HG03159 (cell line): ENCODE measurements at regions not wholly inside any gene's neighbourhood (a gene's known extent, or its start where the extent isn't known, plus 50 kb on each side); places are given as distances from the start of the nearest gene placed in this dataset.

Experiments used
- ATAC-seq: cut with Tn5 transposase; IDR thresholded peaks from one replicate; pipeline ENCODE4 v1.9.1; 2021; ENCODE audit warnings: mild to moderate bottlenecking, moderate library complexity; ENCODE audit not compliant: unreplicated experiment

DNA sequence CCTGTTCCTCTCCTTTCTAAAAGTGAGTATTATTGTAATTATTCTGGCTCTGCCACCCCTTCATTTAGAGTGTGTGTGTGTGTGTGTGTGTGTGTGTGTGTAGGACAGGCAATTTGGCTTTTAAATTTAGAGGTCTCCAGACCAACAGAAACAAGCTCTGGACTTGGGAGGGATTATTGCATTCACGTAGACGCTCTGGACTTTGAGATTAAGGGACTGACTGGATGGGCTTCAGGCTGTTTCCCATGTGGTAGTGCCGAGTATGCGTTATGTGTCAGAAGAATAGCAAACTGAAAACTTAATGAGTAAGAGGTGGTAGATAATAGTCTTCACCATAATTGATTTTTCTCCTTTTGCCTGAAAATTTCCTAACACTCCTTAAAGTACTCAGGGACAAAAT lies 281.9 kb downstream of the USP25 start:
- no peak for ATAC-seq

DNA sequence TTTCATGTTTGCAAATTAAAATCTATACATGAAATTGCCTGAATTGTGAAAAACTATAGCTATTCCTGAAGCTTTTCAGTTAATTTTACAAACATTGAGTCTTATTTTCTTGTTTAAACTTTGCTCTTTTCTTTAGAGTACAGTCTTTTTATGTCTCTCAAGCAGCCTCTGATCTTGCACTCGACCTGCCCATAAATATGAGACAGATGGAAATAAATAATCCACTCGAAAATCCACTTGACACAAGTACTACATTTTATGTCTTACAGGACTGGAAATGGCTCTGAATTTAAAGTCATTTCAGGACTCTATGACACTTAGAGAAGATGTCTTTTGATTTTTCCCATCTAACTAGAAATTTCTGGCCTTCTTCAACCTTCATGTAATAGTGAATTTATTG lies 283.8 kb downstream of the USP25 start:
- no peak for ATAC-seq

DNA sequence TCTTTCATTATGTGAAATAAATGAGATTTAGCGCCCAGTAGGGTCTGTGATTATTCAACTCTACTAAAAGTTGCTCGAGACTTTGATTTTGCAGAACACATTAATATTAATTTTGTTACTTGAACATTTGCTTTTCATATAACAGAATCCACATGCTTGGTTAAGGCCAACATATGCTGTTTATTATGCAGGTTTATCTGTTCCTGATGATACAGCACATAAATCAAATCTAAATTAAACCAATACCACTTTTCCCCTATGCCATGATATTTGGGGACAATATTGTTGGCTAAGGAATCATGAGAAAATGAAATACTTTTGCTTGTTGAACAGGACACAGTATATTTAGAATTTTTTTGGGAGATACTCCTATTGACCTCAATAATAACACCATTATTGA lies 291.1 kb downstream of the USP25 start:
- ATAC-seq, result no peak

DNA sequence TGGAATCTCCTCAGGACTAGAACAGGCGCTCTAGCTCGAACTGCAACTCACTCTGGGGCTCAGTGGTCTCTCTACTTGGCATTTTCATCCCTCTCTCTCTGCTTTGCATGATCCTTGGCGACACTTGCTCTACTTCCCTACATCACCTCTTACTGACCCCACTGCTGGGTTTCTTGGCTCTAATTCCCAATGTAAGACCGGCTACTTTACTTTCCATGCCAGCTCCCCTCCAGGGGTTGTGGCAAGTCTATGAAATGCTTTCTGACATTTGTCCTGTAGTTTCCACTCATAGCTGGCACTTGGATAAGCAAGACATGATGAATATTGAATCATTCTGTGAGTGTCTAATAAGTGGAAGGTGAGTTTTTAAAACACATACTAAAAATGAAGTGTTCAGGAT lies 292.3 kb downstream of the USP25 start:
- no peak for ATAC-seq

DNA sequence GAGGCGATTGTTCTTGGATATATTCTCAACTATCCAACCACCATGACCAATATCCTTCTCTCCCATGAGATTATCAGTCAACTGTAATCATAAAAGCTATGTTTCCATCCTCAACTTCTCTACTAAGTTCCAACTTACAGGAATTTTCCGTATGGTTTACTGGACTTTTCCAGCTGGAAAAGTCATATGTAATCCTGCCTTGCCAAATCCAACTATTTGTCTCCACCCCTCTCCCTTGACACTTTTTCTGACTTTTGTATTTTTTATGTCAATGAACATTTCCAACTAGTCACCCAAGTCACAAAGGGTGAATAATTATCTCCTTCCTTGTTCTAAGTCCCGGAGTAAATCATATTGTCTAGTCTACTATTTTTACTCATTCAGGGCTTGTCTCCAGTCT lies 293.1 kb downstream of the USP25 start:
- ATAC-seq, result no peak

DNA sequence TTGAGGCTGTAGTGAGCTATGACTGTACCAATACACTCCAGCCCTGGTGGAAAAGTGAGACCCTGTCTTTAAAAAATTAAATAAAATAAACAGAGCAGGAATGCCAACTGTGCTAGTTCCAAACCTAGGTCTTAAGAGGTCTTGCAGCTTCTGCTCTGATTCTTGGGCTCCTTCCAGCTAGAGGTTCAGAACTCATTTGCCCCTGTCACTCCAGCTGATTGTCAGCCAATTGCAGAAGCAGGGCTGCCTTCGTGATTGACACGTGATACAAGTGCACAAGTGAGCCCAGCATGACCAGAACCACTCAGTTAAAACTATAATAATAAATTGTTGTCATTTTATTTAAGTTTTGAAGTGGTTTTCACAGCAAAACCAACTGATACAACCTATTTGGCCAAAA lies 298.4 kb downstream of the USP25 start:
- no peak for ATAC-seq

DNA sequence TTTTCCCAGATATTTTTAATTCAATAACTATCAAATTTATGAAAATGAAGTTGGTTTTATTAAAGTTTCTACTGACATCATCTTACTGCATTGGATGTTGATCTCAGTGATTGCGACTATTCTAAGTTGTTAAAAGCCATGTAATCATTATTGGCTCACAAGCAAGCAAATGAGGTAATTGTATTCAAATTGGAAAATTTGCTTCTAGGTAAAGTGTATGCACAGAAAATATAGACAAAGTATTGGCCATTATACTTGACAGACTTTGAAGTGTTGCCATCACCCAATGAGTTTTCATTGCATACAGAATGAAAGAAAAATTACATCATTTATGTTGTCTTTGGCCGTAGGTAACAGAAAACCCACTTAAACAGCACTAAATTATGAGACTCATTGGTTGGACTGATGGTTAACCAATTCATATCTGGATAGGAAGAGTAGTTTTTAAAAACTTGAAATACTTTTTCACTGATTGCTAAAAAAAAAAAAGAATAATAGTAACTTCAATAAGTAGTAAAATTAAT lies 299.2 kb downstream of the USP25 start:
- ATAC-seq, result no peak

DNA sequence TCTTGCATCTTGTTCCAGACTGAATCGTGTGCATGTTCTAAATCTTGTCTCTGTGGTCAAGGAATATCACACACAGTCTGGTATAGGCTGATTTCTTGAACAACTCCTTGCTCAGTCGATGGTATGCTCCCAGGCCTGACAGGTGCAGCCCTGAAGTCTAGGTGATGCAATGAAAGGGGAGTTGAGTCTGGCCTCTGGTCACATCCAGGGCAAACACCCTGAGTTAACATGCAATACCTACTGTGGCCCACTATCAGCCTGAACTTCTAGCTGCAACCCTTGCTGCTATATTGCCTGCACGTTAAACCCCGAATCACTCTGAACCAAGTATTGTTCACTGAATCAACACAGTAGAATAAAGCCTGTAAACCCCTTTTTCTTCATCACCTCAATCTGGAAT lies 303.4 kb downstream of the USP25 start:
- no peak for ATAC-seq

DNA sequence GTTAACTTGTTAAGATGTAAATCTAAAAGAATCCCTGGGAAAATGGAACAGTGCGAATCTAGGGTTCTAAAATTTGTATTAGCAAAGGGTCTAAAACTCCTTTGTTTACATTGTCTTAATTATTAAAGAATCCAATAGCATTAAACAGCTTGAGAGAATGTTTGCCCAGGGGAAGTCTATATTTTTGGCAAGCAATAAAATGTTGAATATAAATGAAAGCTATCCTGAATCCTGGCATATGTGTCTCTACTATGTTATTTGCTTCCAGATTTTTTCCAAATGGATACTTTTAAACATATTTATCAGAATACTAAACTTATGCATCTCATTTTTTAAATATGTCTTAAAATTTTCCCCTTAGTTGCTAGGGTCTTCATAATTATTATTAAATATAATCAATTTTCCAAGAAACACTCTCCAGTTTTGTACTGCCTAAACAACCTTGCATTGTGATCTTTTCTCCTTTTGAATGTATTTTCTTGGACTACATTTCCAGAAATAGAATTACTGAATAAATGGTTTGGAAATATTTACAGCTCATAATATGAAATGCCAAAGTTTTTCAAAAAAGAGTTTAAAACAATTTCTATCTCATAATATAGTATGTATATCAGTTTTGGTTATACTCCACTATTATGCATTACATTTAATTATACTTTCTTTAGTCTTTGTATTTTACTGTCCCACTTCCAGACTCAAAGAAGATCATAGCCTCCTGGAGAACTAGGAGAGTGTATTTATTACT lies 304.8 kb downstream of the USP25 start:
- ATAC-seq, result no peak

DNA sequence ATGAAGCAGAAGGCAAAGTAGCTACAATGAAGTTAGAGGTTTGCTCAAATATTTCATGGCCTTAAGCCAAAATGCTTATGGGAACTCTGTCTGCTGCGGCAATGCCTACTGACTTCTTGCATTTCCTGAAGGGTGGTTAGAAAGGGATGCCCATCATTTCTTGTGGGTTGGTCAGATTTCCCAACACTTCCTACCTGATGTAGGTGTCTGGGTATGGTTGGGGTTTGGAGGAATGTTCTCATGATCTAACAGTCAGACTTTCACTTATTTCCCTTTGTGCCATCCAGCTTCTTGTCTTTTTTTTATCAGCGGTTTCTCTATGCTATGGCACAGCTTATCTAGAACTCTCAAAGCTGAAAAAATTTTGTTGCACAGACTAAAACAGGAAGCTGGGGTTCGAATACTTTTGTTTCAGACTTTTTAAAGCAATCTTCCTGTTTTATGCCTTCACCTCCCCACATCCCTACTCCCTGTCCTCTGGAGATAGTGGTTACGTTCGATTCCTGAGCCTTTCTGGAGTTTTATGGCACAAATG lies 307.7 kb downstream of the USP25 start:
- no peak for ATAC-seq

DNA sequence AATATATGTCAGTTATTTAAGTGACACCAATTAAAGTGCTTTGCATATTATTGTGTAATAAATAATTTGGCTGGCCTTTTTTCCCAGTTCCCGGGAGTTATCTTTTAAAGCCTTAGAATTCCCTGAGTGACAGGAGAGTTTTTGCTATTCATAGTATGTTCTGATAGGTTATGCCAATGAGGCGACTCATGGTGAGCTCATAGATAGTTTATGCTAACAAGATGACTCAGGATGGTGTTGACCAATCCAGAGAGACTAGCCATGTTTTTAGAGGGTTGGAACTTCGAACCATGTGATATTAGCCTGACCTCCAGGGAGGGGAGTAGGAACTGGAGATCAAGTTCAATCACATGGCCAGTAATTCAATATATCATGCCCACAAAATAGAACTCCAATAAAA lies 310.8 kb downstream of the USP25 start:
- ATAC-seq, result no peak

DNA sequence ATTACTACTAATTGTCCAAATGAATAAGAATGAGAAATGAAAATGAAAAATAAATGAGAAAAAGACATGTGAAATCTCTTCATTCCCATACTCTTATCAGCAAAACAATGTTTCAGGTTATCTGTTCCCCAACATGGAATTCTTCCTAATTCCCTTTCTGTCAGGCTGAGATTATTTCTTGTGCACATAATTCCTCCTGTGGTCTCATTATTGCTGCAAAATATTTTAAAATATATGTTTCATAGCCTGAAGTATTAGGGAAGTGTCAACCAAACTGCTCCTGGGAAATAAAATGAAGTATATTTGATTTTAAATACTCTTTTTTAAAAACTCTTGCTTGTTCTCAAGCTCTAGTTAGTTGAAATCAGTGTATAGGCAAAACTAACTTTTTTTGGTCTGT lies 314.9 kb downstream of the USP25 start:
- no peak for ATAC-seq

DNA sequence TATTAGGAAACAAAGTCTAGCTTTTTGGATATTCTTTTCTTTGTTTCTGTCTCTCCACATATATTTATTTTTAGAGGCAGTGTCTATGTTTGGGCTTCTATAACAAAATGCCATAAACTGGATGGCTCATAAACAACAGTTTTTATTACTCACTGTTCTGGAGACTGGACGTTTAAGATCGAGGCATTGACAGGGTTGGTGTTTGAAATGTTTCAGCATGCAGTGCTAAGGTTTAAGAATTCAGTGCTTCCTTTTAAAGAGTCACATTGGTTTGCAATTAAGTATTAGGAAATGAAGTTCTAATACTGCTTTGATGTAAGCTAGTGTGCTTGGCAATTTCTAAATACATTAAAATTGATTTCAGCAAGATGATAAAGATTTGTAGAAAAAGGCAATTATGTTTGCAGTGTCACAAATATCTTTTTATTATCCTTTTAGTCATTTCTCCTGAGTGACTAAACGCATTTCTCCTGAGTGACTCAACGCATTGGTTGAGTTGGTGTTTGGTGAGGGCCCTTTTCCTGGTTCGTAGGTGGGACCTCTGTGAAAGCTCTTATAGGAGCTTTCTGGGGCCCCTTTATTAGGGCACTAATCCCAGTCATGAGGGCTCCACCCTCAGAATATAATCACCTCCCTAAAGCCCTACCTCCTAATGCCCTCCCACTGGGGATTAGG lies 317.0 kb downstream of the USP25 start:
- no peak for ATAC-seq

DNA sequence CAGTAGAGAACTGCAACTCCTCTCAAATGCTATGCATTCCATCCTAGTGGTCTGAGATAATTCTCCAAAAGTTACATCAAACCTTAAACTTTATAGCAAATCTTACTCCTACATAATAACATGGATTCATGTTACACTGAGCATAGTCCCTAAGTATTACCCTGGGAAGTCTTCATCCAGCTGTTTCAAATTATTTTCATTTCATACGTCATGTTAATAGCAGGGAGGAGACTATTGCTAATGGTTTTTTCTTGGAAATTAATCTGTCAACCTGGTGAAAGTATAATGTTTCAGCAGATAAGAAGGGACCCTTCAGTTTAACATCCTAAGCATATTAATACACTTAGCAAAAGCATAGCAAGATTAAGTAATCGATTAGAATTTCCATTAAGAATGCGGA lies 318.1 kb downstream of the USP25 start:
- no peak for ATAC-seq

DNA sequence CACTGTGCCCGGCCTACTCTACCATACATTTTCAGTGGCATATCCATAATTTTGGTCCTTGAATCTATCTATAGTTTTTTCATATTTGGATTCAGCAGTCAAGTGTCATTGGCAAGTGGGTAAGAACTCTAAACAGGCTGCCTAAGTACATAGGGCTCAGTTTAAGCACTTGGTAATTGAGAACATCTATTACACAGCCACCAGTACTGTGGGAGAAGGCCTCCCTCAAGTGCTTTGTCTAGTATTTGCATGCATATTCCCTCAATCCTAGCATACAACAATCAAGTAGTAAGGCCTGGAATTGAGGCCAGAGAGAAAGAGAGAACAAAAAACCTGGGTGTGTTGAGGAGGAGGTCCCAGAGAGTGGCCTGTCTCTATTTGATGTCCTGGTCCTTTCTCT lies 325.2 kb downstream of the USP25 start:
- no peak for ATAC-seq

DNA sequence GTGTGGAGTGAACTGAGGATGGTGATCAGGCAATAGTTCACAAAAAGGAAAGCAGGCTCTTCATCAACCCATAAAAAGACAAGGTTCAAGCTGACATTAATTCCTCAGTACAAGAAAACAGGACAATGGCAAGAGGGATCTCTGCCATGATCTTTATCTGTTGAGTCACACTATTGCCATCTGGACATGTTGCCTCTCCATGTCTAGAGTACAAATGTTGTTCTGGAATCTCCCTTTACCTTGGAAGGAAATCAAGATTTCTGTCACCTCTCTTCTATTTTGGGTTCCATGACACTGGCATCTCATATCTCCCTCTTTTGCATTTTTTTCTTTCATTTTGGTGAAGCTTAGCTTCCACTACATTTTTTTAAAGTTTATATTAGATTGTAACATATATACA lies 329.1 kb downstream of the USP25 start:
- ATAC-seq, result no peak

DNA sequence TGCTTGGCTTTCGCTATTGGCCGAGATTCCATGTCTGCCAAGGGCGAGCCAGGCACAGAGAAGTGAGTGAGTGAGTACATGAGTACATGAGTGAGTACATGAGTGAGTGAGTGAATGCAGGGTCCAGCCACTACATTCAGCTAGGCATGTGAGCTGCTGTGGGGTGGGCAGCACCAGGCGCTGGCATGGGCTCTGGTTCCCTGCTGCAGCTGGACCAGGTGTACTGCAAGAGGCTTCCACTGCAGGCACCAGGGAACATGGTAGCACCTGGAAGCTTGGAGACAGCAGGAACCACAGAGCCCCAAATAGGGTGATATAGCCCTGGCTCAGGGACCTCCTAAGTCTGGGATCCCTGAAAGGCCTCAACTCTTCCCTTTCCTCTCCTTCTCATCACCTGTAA lies 330.2 kb downstream of the USP25 start:
- ATAC-seq, result no peak

DNA sequence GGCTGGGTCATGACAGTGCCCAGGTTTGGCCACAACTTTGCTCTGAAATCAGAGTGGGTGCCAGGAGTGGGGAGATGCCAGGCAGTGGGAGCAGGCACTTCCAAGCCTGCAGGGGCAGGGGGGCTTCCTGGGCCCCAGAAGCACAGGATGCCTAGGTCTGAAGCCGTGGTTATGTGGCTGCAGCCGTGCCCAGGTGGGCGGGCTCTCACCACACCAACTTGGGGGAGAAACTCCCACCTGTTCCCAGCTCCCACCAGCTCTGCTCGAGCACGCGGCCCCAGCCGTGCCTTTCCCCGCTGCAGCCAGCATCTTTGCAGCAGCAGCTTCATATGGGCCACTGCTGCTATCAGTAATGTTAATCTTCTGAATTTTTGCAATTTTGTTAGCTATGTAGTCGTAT lies 331.4 kb downstream of the USP25 start:
- ATAC-seq, result no peak

DNA sequence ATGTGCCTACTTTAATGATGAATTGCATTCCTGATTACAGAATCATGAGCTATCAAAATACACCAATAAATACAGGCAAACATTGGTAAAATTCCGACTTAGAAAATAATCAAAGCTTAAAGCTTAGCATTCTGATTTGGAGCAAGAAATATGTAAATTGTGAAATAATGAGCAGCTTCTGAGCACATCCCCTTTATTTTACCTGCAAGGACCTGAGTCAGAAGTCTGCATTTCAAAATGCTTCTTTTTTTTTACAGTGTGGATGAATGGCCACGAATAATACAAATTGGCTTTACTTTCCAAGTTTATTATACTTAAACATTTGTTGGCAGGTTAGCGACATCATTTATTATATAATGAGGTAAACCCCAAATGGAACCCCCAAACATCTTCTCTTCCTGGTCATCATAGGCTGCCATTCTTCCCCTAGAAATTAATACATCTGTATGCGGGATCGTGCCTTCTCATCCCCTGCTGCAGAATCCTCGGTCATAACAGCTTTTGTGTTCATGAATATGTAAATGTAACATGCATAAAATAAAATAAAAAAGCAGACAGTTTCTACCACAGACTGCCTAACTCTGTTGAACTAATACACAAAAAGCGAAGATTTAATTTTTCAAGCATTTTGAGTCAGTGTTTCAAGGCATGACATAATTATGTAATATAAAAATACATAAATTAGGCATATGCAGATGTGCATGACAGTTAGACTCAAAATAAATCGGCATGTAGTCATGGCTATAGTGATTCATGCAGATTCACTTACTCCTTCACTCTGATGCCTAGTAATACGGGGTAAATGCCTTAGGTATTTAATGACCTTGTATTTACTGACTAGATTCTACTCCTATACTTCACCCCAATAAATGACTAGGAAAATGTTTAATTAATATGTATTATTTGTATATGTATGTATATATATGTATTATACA lies 339.7 kb downstream of the USP25 start:
- no peak for ATAC-seq

DNA sequence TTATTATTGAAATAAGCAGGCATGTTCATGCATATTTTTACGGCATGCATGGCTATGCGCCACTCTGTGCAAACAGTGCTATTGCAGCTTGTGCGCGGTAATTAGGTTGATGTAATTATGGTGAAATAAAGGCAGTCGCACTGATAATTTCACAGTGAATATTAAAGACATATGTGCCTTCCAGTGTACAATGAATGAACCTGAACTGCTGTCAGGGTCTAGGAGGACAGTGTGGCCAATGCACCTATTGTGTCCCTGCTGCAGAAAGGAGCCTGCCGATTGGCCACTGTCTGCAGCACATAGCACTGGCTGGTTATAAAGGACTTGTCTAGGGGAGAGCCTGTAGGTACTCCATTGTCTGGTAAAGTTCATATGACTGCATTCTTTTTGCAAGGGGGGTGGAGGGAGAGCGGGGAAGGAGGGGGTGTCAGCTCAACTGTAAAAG lies 340.4 kb downstream of the USP25 start:
- no peak for ATAC-seq

DNA sequence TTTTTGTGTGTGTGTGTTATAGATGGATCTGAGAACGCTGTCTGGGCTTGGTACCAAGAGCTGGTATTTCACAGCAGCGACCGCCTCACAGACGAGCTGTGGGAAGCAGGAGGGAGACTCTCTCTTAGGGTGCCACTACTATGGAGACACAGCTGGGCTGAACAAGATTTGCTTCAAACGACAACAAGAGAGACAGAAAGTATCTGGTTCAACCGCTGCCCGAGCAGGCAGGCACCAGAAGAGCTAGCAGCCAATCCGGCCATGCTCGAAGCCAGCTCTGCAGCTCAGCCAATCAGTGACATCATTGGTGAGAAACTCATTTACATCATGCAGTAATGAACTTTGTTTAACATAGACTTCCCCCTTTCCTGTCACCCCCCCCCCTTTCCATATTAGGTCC lies 341.3 kb downstream of the USP25 start:
- ATAC-seq, result no peak
